Stimulated activated CD4-positive, alpha-beta T cell treated with anti-CD3 and anti-CD28 coated beads, TNF-alpha, amount 100 ng/mL, for 48 hours (primary cell): ENCODE measurements at regions not wholly inside any gene's neighbourhood (a gene's known extent, or its start where the extent isn't known, plus 50 kb on each side); places are given as distances from the start of the nearest gene placed in this dataset.
"Not testable (repeated sequence)": the region's sequence is repeated elsewhere in the genome, so short reads cannot be mapped to it uniquely, and the experiment has no call there.

ENCODE experiments used
- DNase-seq, 3 donors: peaks; one replicate each; pipeline ENCODE4 v3.0.0-alpha.2; 2020; ENCODE audit warnings: low read depth in 3 of 3

GRCh38 chr11:134944131-134944530 is 532.1 kb upstream of the B3GAT1 start:
- no peak for DNase-seq

GRCh38 chr11:134943544-134943943 is 531.5 kb upstream of the B3GAT1 start:
- DNase-seq, result no peak

- DNase-seq, result no peak
Measured at GRCh38 chr11:134942681-134943080, 530.6 kb upstream of the B3GAT1 start.

GRCh38 chr11:134941936-134942600 is 530.0 kb upstream of the B3GAT1 start:
- DNase-seq, result not testable (repeated sequence)

GRCh38 chr11:134941326-134941725 is 529.3 kb upstream of the B3GAT1 start:
- DNase-seq, result no peak

GRCh38 chr11:134940441-134941126 is 528.5 kb upstream of the B3GAT1 start:
- no peak for DNase-seq

GRCh38 chr11:134939905-134940304 is 527.9 kb upstream of the B3GAT1 start:
- DNase-seq, result no peak

GRCh38 chr11:134939031-134939430 is 527.0 kb upstream of the B3GAT1 start:
- DNase-seq, result no peak

GRCh38 chr11:134938212-134938611 is 526.2 kb upstream of the B3GAT1 start:
- no peak for DNase-seq

- not testable (repeated sequence) for DNase-seq
Measured at GRCh38 chr11:134937193-134937592, 525.2 kb upstream of the B3GAT1 start.

GRCh38 chr11:134932761-134933160 is 520.7 kb upstream of the B3GAT1 start:
- no peak for DNase-seq

- no peak for DNase-seq
Measured at GRCh38 chr11:134925432-134925831, 513.4 kb upstream of the B3GAT1 start.

GRCh38 chr11:134923441-134923840 is 511.4 kb upstream of the B3GAT1 start:
- no peak for DNase-seq

- DNase-seq, result no peak
Measured at GRCh38 chr11:134921938-134922337, 509.9 kb upstream of the B3GAT1 start.

- no peak for DNase-seq
Measured at GRCh38 chr11:134920851-134921608, 509.0 kb upstream of the B3GAT1 start.

GRCh38 chr11:134916421-134917213 is 504.6 kb upstream of the B3GAT1 start:
- DNase-seq, result no peak

- DNase-seq, result no peak
Measured at GRCh38 chr11:134915881-134916280, 503.8 kb upstream of the B3GAT1 start.

GRCh38 chr11:134915212-134915611 is 503.2 kb upstream of the B3GAT1 start:
- no peak for DNase-seq

- no peak for DNase-seq
Measured at GRCh38 chr11:134913999-134914590, 502.1 kb upstream of the B3GAT1 start.

- DNase-seq, result no peak
Measured at GRCh38 chr11:134913391-134913790, 501.3 kb upstream of the B3GAT1 start.

- no peak for DNase-seq
Measured at GRCh38 chr11:134911514-134912180, 499.6 kb upstream of the B3GAT1 start.
